Prostate gland (tissue), 2 donors: ENCODE measurements at regions not wholly inside any gene's neighbourhood (a gene's known extent, or its start where the extent isn't known, plus 50 kb on each side); places are given as distances from the start of the nearest gene placed in this dataset.
A peak's percentile ranks its signal among the peaks of the same experiment; 100 is the strongest.

Experiments
- DNase-seq: peaks from one replicate; pipeline ENCODE4 v3.0.0-alpha.2; 2019; ENCODE audit warnings: low spot score
- H3K27ac ChIP-seq, 2 donors: fragments of 200-600 bp; sonication (generic); 2 replicates each; pipeline ENCODE4 v1.5.1; 2017 to 2019
- H3K27me3 ChIP-seq: fragments of 200-600 bp; sonication (generic); replicated peaks from 2 replicates; pipeline ENCODE4 v1.5.1; 2019; ENCODE audit not compliant: insufficient read depth
- H3K36me3 ChIP-seq, 2 donors: fragments of 200-600 bp; sonication (generic); 1 replicate in 1 of 2; 2 replicates in 1 of 2; pipeline versions ENCODE4 v1.5.1 to v1.8.1; 2017 to 2019
- H3K4me1 ChIP-seq: fragments of 200-600 bp; sonication (generic); replicated peaks from 2 replicates; pipeline ENCODE4 v1.5.1; 2019
- H3K4me3 ChIP-seq, 2 donors: fragments of 200-600 bp; sonication (generic); 2 replicates each; pipeline ENCODE4 v1.5.1; 2017 to 2019
- H3K9me3 ChIP-seq: fragments of 200-600 bp; sonication (generic); 2 replicates; pipeline ENCODE4 v1.5.1; 2017
- POLR2A ChIP-seq: fragments of 450-650 bp; IDR thresholded peaks from one replicate; pipeline ENCODE4 v1.6.1; 2016; ENCODE audit warnings: antibody characterized with exemption, mild to moderate bottlenecking
- POLR2AphosphoS5 ChIP-seq: sonication (generic); formaldehyde crosslinking; IDR thresholded peaks from one replicate; pipeline ENCODE4 v1.6.1; 2017; ENCODE audit warnings: antibody characterized with exemption
- WGBS: methylation state at CpG from one replicate; pipeline ENCODE4 v1.1.5; 2018; 5-methylcytosine and 5-hydroxymethylcytosine counted together
- intact Hi-C: fragments of 100-400 bp; cut with DNase I; formaldehyde crosslinking; loops from one replicate; pipeline ENCODE4 v1.14.2; 2022
- TF ChIP-seq, protein P1 (sequence below), 4 experiments: fragments of 200-600 bp in 2 of 4; fragments of 450-650 bp in 2 of 4; sonication (generic) in 2 of 4; IDR thresholded peaks; 1 replicate in 3 of 4; 2 replicates in 1 of 4; pipeline ENCODE4 v1.5.1; 2016 to 2019; ENCODE audit warnings: antibody characterized with exemption in 4 of 4, mild to moderate bottlenecking in 2 of 4, moderate library complexity in 2 of 4

DNA sequence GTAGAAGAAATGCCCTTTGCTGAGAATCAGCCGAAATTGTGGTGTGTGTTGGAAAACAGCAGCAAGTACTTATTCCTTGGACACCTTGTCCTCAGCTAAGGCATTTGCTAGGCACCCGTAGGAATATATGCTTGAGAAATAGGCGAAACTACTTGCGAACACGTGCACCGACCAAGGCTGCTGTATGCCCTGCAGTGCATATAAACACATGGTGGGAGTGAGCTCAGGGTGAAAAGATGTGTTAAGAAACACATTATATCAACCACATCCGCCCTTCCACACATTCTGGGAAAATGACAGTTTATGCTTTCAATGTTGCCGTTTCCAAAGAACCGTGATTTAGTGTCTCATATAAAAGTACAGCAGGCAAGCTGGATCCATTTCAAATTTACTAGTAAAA lies 199.2 kb downstream of the JCAD start:
- DNase-seq, result no peak
- H3K4me3 ChIP-seq, result no peak overlapping the region
- no peak overlapping the region for H3K27ac ChIP-seq
- no peak for TF ChIP-seq POLR2AphosphoS5
- TF ChIP-seq POLR2A, result no peak
- TF ChIP-seq, protein P1, sequence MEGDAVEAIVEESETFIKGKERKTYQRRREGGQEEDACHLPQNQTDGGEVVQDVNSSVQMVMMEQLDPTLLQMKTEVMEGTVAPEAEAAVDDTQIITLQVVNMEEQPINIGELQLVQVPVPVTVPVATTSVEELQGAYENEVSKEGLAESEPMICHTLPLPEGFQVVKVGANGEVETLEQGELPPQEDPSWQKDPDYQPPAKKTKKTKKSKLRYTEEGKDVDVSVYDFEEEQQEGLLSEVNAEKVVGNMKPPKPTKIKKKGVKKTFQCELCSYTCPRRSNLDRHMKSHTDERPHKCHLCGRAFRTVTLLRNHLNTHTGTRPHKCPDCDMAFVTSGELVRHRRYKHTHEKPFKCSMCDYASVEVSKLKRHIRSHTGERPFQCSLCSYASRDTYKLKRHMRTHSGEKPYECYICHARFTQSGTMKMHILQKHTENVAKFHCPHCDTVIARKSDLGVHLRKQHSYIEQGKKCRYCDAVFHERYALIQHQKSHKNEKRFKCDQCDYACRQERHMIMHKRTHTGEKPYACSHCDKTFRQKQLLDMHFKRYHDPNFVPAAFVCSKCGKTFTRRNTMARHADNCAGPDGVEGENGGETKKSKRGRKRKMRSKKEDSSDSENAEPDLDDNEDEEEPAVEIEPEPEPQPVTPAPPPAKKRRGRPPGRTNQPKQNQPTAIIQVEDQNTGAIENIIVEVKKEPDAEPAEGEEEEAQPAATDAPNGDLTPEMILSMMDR (IDR thresholded peaks at IDR 0.05), result no peak
- H3K36me3 ChIP-seq, result no peaks in the 10 kb centered on the region
- H3K4me1 ChIP-seq, result no peaks in the 10 kb centered on the region
- no peaks in the 10 kb centered on the region for H3K9me3 ChIP-seq
- intact Hi-C loops, result no loop called here
- no peaks in the 10 kb centered on the region for H3K27me3 ChIP-seq
- WGBS, result 71% methylated on average over 9 of the region's 9 CpGs

DNA sequence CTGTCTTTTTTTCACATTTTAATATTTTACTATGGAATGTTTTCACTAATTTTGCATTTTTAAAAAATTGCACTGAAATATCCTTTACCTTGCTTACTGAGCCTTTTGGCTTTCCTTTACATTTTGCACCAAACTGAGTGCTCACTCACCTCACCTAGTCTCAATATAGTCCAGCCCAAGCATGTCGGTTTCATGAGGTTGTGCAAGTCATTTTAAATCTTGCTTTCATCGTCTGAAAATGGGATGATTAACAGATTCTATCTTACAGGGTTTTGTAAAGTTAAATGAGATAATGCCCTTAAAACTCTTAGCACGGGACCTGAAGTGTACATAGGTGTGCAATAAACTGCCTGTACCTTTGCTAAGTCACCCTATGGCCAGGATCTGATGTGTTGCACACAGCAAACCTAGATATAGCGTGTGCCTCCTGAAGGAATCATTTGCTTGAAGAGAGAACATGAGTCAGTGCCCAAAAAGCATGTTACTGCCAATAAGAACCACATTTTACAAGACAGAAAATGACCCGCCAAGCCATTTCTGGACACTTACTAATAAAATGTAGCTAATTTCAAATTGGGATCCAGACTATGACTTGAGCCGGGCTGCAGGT lies 199.8 kb downstream of the JCAD start:
- no peaks in the 10 kb centered on the region for H3K4me1 ChIP-seq
- H3K27me3 ChIP-seq, result no peaks in the 10 kb centered on the region
- TF ChIP-seq POLR2AphosphoS5, result no peak
- TF ChIP-seq, protein P1 (IDR thresholded peaks at IDR 0.05), result no peak
- DNase-seq, result no peak
- H3K27ac ChIP-seq, result no peak overlapping the region
- WGBS, result 66% methylated on average over 6 of the region's 6 CpGs
- no peak overlapping the region for H3K4me3 ChIP-seq
- H3K9me3 ChIP-seq, result no peaks in the 10 kb centered on the region
- intact Hi-C loops, result loop anchor here (2.0 kb wide), 1 partner anchor 125 kb away; no protein-coding TSS in a partner anchor
- no peaks in the 10 kb centered on the region for H3K36me3 ChIP-seq

DNA sequence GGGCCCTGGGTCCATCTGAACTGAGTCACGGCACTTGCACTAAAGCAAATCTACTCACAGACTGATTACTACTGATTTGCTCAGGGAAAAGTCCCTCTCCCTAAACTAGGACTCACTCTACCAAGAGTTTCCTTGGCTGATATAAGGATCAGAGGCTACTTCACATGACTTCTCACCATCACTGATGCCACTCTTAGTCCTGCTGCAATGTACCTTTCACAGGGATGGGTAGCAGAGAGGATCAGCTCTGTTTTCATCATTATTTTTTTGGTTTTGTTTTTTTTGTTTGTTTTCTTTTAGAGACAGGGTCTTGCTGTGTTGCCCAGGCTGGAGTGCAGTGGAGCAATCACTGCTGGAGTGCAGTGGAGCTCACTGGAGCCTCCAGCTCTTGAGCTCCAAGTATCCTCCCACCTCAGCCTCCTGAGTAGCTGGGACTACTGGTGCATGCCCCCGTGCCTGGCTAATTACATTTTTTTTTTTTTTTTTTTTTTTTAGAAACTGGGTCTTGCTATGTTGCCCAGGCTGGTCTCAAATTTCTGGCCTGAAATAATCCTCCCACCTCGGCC lies 200.6 kb downstream of the JCAD start:
- H3K4me1 ChIP-seq, result no peaks in the 10 kb centered on the region
- no peak for TF ChIP-seq POLR2A
- TF ChIP-seq, protein P1 (IDR thresholded peaks at IDR 0.05), result no peak
- TF ChIP-seq POLR2AphosphoS5, result no peak
- peak overlapping the region in 1 of 2 donors; percentile 29 for H3K27ac ChIP-seq
- no peaks in the 10 kb centered on the region for H3K36me3 ChIP-seq
- WGBS, result 53% methylated on average over 3 of the region's 3 CpGs
- H3K4me3 ChIP-seq, result no peak overlapping the region
- intact Hi-C loops, result loop anchor here (2.0 kb wide), 1 partner anchor 124 kb away; no protein-coding TSS in a partner anchor
- H3K27me3 ChIP-seq, result no peaks in the 10 kb centered on the region
- no peak for DNase-seq
- no peaks in the 10 kb centered on the region for H3K9me3 ChIP-seq

DNA sequence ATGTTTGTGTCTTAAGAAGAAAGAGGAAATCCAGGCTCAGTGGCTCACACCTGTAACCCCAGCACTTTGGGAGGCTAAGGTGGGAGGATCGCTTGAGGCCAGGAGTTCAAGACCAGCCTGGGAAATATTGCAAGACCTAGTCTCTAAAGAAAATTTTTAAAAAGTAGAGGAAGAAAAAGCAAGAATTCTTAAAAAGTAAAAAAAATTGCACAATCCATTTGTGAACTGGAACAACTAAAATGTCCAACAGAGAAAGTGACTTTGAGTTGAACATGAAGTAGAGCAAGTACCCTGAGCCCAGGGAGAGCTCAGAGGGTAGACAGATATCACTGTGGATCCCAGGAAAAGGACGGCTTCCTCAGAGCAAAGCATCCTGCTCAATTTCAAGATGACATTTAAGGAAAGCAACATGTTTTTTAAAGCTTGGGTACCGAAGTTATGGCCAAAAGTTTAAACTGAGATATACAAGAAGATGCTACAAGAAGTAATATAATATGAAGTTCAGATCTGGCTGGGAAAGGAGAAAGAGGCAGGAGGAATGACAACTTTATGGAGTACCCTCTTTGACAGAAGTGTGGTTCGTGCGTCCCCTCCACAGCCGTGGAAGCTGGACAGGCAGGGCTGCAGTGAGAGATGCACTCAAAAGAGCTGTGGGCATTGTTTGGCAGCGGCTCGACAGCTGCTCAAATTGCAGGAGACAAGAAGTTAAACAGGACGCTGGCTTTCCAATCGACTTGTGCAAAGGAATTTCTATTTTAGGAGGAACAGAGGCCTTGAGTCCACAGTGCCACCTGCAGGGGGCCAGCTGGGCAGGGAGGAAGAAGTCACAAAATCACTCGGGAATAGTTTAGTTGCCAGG lies 201.3 kb downstream of the JCAD start:
- TF ChIP-seq, protein P1 (IDR thresholded peaks at IDR 0.05), result peak in 3 of 4 experiments; percentile 60 to 79 (median 67)
- TF ChIP-seq POLR2AphosphoS5, result peak; percentile 73
- no peak for TF ChIP-seq POLR2A
- Histone ChIP-seq H3K27ac (peak overlapping the region; percentile 29 to 56), H3K27me3 (no peaks in the 10 kb centered on the region), H3K4me1 (no peaks in the 10 kb centered on the region), H3K9me3 (no peaks in the 10 kb centered on the region), H3K4me3 (no peak overlapping the region), H3K36me3 (no peaks in the 10 kb centered on the region)
- intact Hi-C loops, result loop anchor here (2.0 kb wide), 1 partner anchor 123 kb away; no protein-coding TSS in a partner anchor
- peak; percentile 74 for DNase-seq
- 16% methylated on average over 11 of the region's 11 CpGs for WGBS
